K562 (cell line): ENCODE measurements at regions not wholly inside any gene's neighbourhood (a gene's known extent, or its start where the extent isn't known, plus 50 kb on each side); places are given as distances from the start of the nearest gene placed in this dataset.

Experiments used
- ATAC-seq: fragments of 200-7000 bp; cut with Tn5 transposase; 3 replicates; pipeline ENCODE4 v1.9.1; 2020; ENCODE audit warnings: moderate library complexity
- BruUV-seq: library from RNA; stranded (reverse); fragments of 400-500 nt; replicated peaks from 2 replicates; lab custom pipeline; 2021; lab: Mats Ljungman, UMichigan
- CTCF ChIA-PET: fragments of 300-600 bp; formaldehyde crosslinking; extraction: SDS; loops from one replicate; lab custom pipeline; 2021; ENCODE audit warnings: low intra/inter-chr PET ratio; lab: Yijun Ruan, JAX
- POLR2A ChIA-PET: fragments of 300-600, 350-650 bp; sonication (Branson Sonifier 250); formaldehyde crosslinking; extraction: SDS; loops from one replicate; lab custom pipeline; 2021; ENCODE audit warnings: antibody characterized with exemption, inconsistent platforms; lab: Yijun Ruan, JAX
- DNase-seq, 4 experiments: peaks; one replicate each; pipeline versions ENCODE4 v3.0.0 to v3.0.0-alpha.2; 2011 to 2018; ENCODE audit warnings: low spot score in 3 of 4, mixed read lengths in 3 of 4; ENCODE audit errors: extremely low read depth in 1 of 4
- FAIRE-seq: peaks from 2 replicates; lab custom pipeline; 2011; peaks lifted over from hg19 to GRCh38; lab: Jason Lieb, UNC
- H2AFZ ChIP-seq: 2 replicates; pipeline ENCODE4 v1.6.0; 2011; ENCODE audit warnings: low read depth, low read length, control low read depth, inconsistent platforms
- H3K27ac ChIP-seq: fragments of 200-600 bp; 3 replicates; pipeline ENCODE4 v1.8.0; 2011; ENCODE audit warnings: low read depth, mild to moderate bottlenecking, control low read depth, inconsistent platforms, low read length, moderate library complexity, mixed read lengths; ENCODE audit errors: extremely low read depth
- H3K27me3 ChIP-seq, 2 experiments: fragments of 300-600 bp in 1 of 2; 2 replicates in 1 of 2; 3 replicates in 1 of 2; pipeline versions ENCODE4 v1.6.0 to v1.8.0; 2011; ENCODE audit warnings: inconsistent platforms in 2 of 2, low read length in 2 of 2, mild to moderate bottlenecking in 1 of 2, mixed read lengths in 1 of 2, moderate library complexity in 1 of 2; ENCODE audit not compliant: control insufficient read depth in 2 of 2, insufficient read depth in 2 of 2
- H3K36me3 ChIP-seq: fragments of 300-600 bp; 3 replicates; pipeline ENCODE4 v1.8.0; 2011; ENCODE audit warnings: mild to moderate bottlenecking, low read length, inconsistent platforms; ENCODE audit not compliant: control insufficient read depth, insufficient read depth
- H3K4me1 ChIP-seq, 2 experiments: fragments of 200-600 bp in 1 of 2; replicated peaks in 1 of 2; 2 replicates in 1 of 2; 3 replicates in 1 of 2; pipeline versions ENCODE4 v1.5.1 to v1.8.0; 2011; ENCODE audit warnings: inconsistent platforms in 2 of 2, low read length in 2 of 2, mild to moderate bottlenecking in 1 of 2, mixed read lengths in 1 of 2, moderate library complexity in 1 of 2; ENCODE audit not compliant: control insufficient read depth in 2 of 2, insufficient read depth in 2 of 2
- H3K4me2 ChIP-seq: 2 replicates; pipeline ENCODE4 v1.6.1; 2011; ENCODE audit warnings: low read length, control low read depth, inconsistent platforms, mixed read lengths; ENCODE audit not compliant: insufficient read depth
- H3K4me3 ChIP-seq: fragments of 200-600 bp; sonication (generic), shearing (Covaris generic); 2 replicates; pipeline ENCODE4 v1.5.1; 2016; ENCODE audit warnings: control low read depth, inconsistent platforms
- H3K79me2 ChIP-seq: fragments of 200-600 bp; 3 replicates; pipeline ENCODE4 v1.8.0; 2011; ENCODE audit warnings: low read length, inconsistent platforms; ENCODE audit not compliant: control insufficient read depth, insufficient read depth
- H3K9ac ChIP-seq, 2 experiments: 2 replicates each; pipeline versions ENCODE4 v1.6.0 to v1.6.1; 2011; ENCODE audit warnings: low read depth in 2 of 2, low read length in 2 of 2, control low read depth in 1 of 2, inconsistent platforms in 1 of 2, mild to moderate bottlenecking in 1 of 2, mixed read lengths in 1 of 2; ENCODE audit not compliant: insufficient read depth in 1 of 2
- H3K9me1 ChIP-seq: one replicate; pipeline ENCODE4 v1.6.0; 2011; ENCODE audit warnings: inconsistent platforms, mild to moderate bottlenecking, low read length, moderate library complexity; ENCODE audit not compliant: control insufficient read depth, insufficient read depth
- H3K9me3 ChIP-seq: replicated peaks from 2 replicates; pipeline ENCODE4 v1.5.1; 2011; ENCODE audit warnings: low read depth, low read length, inconsistent platforms; ENCODE audit not compliant: control insufficient read depth, insufficient read depth
- H4K20me1 ChIP-seq: replicated peaks from 2 replicates; pipeline ENCODE4 v1.6.1; 2011; ENCODE audit warnings: low read length, inconsistent platforms, mixed read lengths; ENCODE audit not compliant: control insufficient read depth, insufficient read depth
- COPS2 ChIP-seq: fragments of 450-650 bp; conservative IDR thresholded peaks from 2 replicates; pipeline ENCODE4 v1.6.1; 2016; ENCODE audit warnings: mild to moderate bottlenecking, moderate library complexity
- SFPQ ChIP-seq: fragments of 200-400 bp; formaldehyde crosslinking; IDR thresholded peaks from 2 replicates; pipeline ENCODE4 v1.6.1; 2017; ENCODE audit warnings: mild to moderate bottlenecking, low read depth, low read length, moderate library complexity
- TCF15 ChIP-seq: fragments of 250-450 bp; sonication (Bioruptor Pico); IDR thresholded peaks from 2 replicates; pipeline ENCODE4 v1.8.0; 2022; ENCODE audit warnings: moderate library complexity, mild to moderate bottlenecking, inconsistent platforms
- YBX1 ChIP-seq: fragments of 450-650 bp; IDR thresholded peaks from 2 replicates; pipeline ENCODE4 v1.7.1; 2016; ENCODE audit warnings: mild to moderate bottlenecking
- ZBTB8A ChIP-seq: fragments of 450-650 bp; IDR thresholded peaks from 2 replicates; pipeline ENCODE4 v1.6.1; 2018; ENCODE audit warnings: mild to moderate bottlenecking, moderate library complexity; ENCODE audit not compliant: partially characterized antibody
- ZKSCAN3 ChIP-seq: fragments of 250-450 bp; sonication (Bioruptor Pico); IDR thresholded peaks from 2 replicates; pipeline ENCODE4 v1.4.0; 2020
- ZNF121 ChIP-seq: sonication (generic); formaldehyde crosslinking; conservative IDR thresholded peaks from 2 replicates; pipeline ENCODE4 v1.8.0; 2022; ENCODE audit warnings: missing genetic modification reagents
- ZNF133 ChIP-seq: fragments of 250-450 bp; sonication (Bioruptor Pico); IDR thresholded peaks from 2 replicates; pipeline ENCODE4 v1.4.0; 2020; ENCODE audit warnings: mild to moderate bottlenecking
- ZNF445 ChIP-seq: fragments of 250-450 bp; sonication (Bioruptor Pico); IDR thresholded peaks from 2 replicates; pipeline ENCODE4 v1.4.0; 2020; ENCODE audit warnings: low read depth, mild to moderate bottlenecking, moderate library complexity
- ZNF586 ChIP-seq: fragments of 450-650 bp; formaldehyde crosslinking; conservative IDR thresholded peaks from 2 replicates; pipeline ENCODE4 v1.4.0; 2020; ENCODE audit warnings: mild to moderate bottlenecking, moderate library complexity
- WGBS: fragments of 100-300 bp; shearing (Covaris generic); methylation state at CpG from one replicate; pipeline ENCODE4 v1.1.6; 2016; ENCODE audit warnings: low coverage, mixed read lengths; ENCODE audit not compliant: insufficient coverage; ENCODE audit errors: missing lambda C conversion rate; 5-methylcytosine and 5-hydroxymethylcytosine counted together
- in situ Hi-C: fragments of 300-500 bp; cut with MboI; formaldehyde crosslinking; loops from 4 replicates; pipeline ENCODE4 v1.15.0; 2018; ENCODE audit warnings: inconsistent platforms, mixed read lengths
- intact Hi-C: fragments of 100-400 bp; cut with micrococcal nuclease; formaldehyde crosslinking; loops from 2 replicates; pipeline ENCODE4 v1.14.2; 2022
- TF ChIP-seq, protein P1 (sequence below): fragments of 450-650 bp; formaldehyde crosslinking; IDR thresholded peaks from 2 replicates; pipeline ENCODE4 v1.4.0; 2022; ENCODE audit warnings: missing genetic modification characterization
- TF ChIP-seq, protein P2 (sequence below): fragments of 250-450 bp; sonication (Bioruptor Pico); IDR thresholded peaks from 2 replicates; pipeline ENCODE4 v1.8.0; 2022; ENCODE audit warnings: inconsistent platforms, mild to moderate bottlenecking, moderate library complexity, borderline replicate concordance
- TF ChIP-seq, protein P3 (sequence below): fragments of 450-650 bp; IDR thresholded peaks from 2 replicates; pipeline ENCODE4 v1.6.1; 2017; ENCODE audit warnings: antibody characterized with exemption, mild to moderate bottlenecking

GRCh38 chr4:101419336-101420135 lies 72.2 kb upstream of the PPP3CA start:
- Histone ChIP-seq H3K4me1 (no peaks in the 10 kb centered on the region), H3K9me3 (no peaks in the 10 kb centered on the region), H3K27ac (no peak overlapping the region), H3K79me2 (no peaks in the 10 kb centered on the region), H3K27me3 (no peaks in the 10 kb centered on the region), H4K20me1 (no peaks in the 10 kb centered on the region), H3K36me3 (no peaks in the 10 kb centered on the region), H3K4me3 (no peak overlapping the region), H3K4me2 (no peak overlapping the region), H3K9ac (no peak overlapping the region), H2AFZ (no peak overlapping the region), H3K9me1 (no peaks in the 10 kb centered on the region)
- CTCF ChIA-PET, result no interaction called here
- WGBS, result 0% methylated on average over 5 of the region's 5 CpGs
- POLR2A ChIA-PET, result no interaction called here
- ATAC-seq, result no peak
- no TSS peak for BruUV-seq
- no peak for DNase-seq
- intact Hi-C loops (no loop called here), in situ Hi-C loops (no loop called here)
- no peak for FAIRE-seq
- TF ChIP-seq ZNF586 (CRISPR knock-in tag) (no peak), ZNF445 (no peak), ZBTB8A (no peak), COPS2 (no peak), ZNF121 (CRISPR knock-in tag) (no peak), ZKSCAN3 (CRISPR knock-in tag) (no peak), YBX1 (no peak), ZNF133 (CRISPR knock-in tag) (no peak), TCF15 (CRISPR knock-in tag) (no peak), SFPQ (no peak)
- TF ChIP-seq, protein P1, sequence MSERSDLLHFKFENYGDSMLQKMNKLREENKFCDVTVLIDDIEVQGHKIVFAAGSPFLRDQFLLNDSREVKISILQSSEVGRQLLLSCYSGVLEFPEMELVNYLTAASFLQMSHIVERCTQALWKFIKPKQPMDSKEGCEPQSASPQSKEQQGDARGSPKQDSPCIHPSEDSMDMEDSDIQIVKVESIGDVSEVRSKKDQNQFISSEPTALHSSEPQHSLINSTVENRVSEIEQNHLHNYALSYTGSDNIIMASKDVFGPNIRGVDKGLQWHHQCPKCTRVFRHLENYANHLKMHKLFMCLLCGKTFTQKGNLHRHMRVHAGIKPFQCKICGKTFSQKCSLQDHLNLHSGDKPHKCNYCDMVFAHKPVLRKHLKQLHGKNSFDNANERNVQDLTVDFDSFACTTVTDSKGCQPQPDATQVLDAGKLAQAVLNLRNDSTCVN (CRISPR knock-in tag), result no peak
- TF ChIP-seq, protein P2, sequence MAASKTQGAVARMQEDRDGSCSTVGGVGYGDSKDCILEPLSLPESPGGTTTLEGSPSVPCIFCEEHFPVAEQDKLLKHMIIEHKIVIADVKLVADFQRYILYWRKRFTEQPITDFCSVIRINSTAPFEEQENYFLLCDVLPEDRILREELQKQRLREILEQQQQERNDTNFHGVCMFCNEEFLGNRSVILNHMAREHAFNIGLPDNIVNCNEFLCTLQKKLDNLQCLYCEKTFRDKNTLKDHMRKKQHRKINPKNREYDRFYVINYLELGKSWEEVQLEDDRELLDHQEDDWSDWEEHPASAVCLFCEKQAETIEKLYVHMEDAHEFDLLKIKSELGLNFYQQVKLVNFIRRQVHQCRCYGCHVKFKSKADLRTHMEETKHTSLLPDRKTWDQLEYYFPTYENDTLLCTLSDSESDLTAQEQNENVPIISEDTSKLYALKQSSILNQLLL (CRISPR knock-in tag), result no peak
- TF ChIP-seq, protein P3, sequence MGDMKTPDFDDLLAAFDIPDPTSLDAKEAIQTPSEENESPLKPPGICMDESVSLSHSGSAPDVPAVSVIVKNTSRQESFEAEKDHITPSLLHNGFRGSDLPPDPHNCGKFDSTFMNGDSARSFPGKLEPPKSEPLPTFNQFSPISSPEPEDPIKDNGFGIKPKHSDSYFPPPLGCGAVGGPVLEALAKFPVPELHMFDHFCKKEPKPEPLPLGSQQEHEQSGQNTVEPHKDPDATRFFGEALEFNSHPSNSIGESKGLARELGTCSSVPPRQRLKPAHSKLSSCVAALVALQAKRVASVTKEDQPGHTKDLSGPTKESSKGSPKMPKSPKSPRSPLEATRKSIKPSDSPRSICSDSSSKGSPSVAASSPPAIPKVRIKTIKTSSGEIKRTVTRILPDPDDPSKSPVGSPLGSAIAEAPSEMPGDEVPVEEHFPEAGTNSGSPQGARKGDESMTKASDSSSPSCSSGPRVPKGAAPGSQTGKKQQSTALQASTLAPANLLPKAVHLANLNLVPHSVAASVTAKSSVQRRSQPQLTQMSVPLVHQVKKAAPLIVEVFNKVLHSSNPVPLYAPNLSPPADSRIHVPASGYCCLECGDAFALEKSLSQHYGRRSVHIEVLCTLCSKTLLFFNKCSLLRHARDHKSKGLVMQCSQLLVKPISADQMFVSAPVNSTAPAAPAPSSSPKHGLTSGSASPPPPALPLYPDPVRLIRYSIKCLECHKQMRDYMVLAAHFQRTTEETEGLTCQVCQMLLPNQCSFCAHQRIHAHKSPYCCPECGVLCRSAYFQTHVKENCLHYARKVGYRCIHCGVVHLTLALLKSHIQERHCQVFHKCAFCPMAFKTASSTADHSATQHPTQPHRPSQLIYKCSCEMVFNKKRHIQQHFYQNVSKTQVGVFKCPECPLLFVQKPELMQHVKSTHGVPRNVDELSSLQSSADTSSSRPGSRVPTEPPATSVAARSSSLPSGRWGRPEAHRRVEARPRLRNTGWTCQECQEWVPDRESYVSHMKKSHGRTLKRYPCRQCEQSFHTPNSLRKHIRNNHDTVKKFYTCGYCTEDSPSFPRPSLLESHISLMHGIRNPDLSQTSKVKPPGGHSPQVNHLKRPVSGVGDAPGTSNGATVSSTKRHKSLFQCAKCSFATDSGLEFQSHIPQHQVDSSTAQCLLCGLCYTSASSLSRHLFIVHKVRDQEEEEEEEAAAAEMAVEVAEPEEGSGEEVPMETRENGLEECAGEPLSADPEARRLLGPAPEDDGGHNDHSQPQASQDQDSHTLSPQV, result no peak
